H1 (cell line): ENCODE measurements at regions not wholly inside any gene's neighbourhood (a gene's known extent, or its start where the extent isn't known, plus 50 kb on each side); places are given as distances from the start of the nearest gene placed in this dataset.

Source experiments
- CTCF ChIA-PET: fragments of 300-600 bp; sonication (Branson Sonifier 250); formaldehyde crosslinking; loops from one replicate; lab custom pipeline; 2021; ENCODE audit not compliant: partially characterized antibody; lab: Charles Lee
- POLR2A ChIA-PET: fragments of 300-600 bp; sonication (Branson Sonifier 250); formaldehyde crosslinking; loops from one replicate; lab custom pipeline; 2021; ENCODE audit warnings: inconsistent platforms; ENCODE audit not compliant: partially characterized antibody; lab: Charles Lee
- DNase-seq, 2 experiments: peaks; one replicate each; pipeline versions ENCODE4 v3.0.0 to v3.0.0-alpha.2; 2010 to 2022; ENCODE audit warnings: low spot score in 2 of 2, low read depth in 1 of 2, mixed read lengths in 1 of 2
- FAIRE-seq: peaks from 2 replicates; lab custom pipeline; 2011; peaks lifted over from hg19 to GRCh38; lab: Jason Lieb, UNC
- H2AFZ ChIP-seq: 2 replicates; pipeline ENCODE4 v1.8.1; 2012; ENCODE audit warnings: low read length, inconsistent platforms
- H2AK5ac ChIP-seq: 2 replicates; pipeline ENCODE4 v1.6.1; 2013; ENCODE audit warnings: low read depth, low read length
- H2BK120ac ChIP-seq: replicated peaks from 2 replicates; pipeline ENCODE3; 2013; ENCODE audit warnings: low read depth, low read length, inconsistent platforms
- H2BK12ac ChIP-seq: 2 replicates; pipeline ENCODE4 v1.6.1; 2013; ENCODE audit warnings: low read depth, low read length
- H2BK15ac ChIP-seq: 2 replicates; pipeline ENCODE4 v1.6.1; 2013; ENCODE audit warnings: low read length
- H2BK20ac ChIP-seq: 2 replicates; pipeline ENCODE4 v1.6.1; 2013; ENCODE audit warnings: low read length
- H2BK5ac ChIP-seq: 2 replicates; pipeline ENCODE4 v1.6.1; 2013; ENCODE audit warnings: low read depth, low read length
- H3K14ac ChIP-seq: 2 replicates; pipeline ENCODE4 v1.6.1; 2013; ENCODE audit warnings: inconsistent platforms; ENCODE audit not compliant: insufficient read length
- H3K18ac ChIP-seq: 2 replicates; pipeline ENCODE4 v1.6.1; 2013; ENCODE audit warnings: low read length; ENCODE audit errors: extremely low read depth
- H3K23ac ChIP-seq: 2 replicates; pipeline ENCODE4 v1.6.1; 2013; ENCODE audit warnings: inconsistent platforms; ENCODE audit not compliant: insufficient read length
- H3K23me2 ChIP-seq: 2 replicates; pipeline ENCODE4 v1.6.1; 2013; ENCODE audit warnings: low read depth, low read length
- H3K27ac ChIP-seq: 2 replicates; pipeline ENCODE4 v1.6.1; 2011; ENCODE audit warnings: low read depth, low read length, inconsistent platforms
- H3K27me3 ChIP-seq, 4 experiments: replicated peaks in 1 of 4; 1 replicate in 1 of 4; 2 replicates in 3 of 4; pipeline versions ENCODE4 v1.6.1 to v1.8.1; 2011 to 2013; ENCODE audit warnings: low read length in 3 of 4, mild to moderate bottlenecking in 3 of 4, inconsistent platforms in 2 of 4, mixed read lengths in 2 of 4, moderate library complexity in 1 of 4; ENCODE audit not compliant: control insufficient read depth in 3 of 4, insufficient read depth in 3 of 4; ENCODE audit errors: extremely low read depth in 1 of 4
- H3K36me3 ChIP-seq, 4 experiments: 2 replicates each; pipeline versions ENCODE4 v1.6.1 to v1.8.1; 2011 to 2013; ENCODE audit warnings: mild to moderate bottlenecking in 4 of 4, low read length in 3 of 4, moderate library complexity in 2 of 4, control low read depth in 1 of 4, inconsistent platforms in 1 of 4; ENCODE audit not compliant: insufficient read depth in 4 of 4, control insufficient read depth in 2 of 4
- H3K4ac ChIP-seq: replicated peaks from 2 replicates; pipeline ENCODE3; 2013; ENCODE audit warnings: low read length, low read depth, mixed read lengths, inconsistent platforms; ENCODE audit not compliant: insufficient read length
- H3K4me1 ChIP-seq, 4 experiments: replicated peaks in 1 of 4; 1 replicate in 1 of 4; 2 replicates in 3 of 4; pipeline versions ENCODE4 v1.6.1 to v1.8.1; 2011 to 2013; ENCODE audit warnings: low read length in 3 of 4, inconsistent platforms in 2 of 4, mixed read lengths in 1 of 4; ENCODE audit not compliant: insufficient read depth in 4 of 4, control insufficient read depth in 3 of 4
- H3K4me2 ChIP-seq, 2 experiments: 2 replicates each; pipeline versions ENCODE4 v1.6.1 to v1.8.1; 2011 to 2013; ENCODE audit warnings: low read depth in 2 of 2, low read length in 2 of 2, control low read depth in 1 of 2, inconsistent platforms in 1 of 2, mild to moderate bottlenecking in 1 of 2; ENCODE audit not compliant: insufficient read depth in 1 of 2
- H3K4me3 ChIP-seq, 4 experiments: fragments of 200-600, 300-600 bp in 1 of 4; sonication (generic), shearing (Covaris generic), sonication (Bioruptor Twin) in 1 of 4; 2 replicates each; pipeline versions ENCODE4 v1.5.1 to v1.8.1; 2011 to 2016; ENCODE audit warnings: low read length in 4 of 4, low read depth in 3 of 4, control low read depth in 2 of 4, inconsistent platforms in 2 of 4, mild to moderate bottlenecking in 2 of 4, mixed read lengths in 1 of 4, moderate library complexity in 1 of 4; ENCODE audit not compliant: insufficient read depth in 2 of 4; ENCODE audit errors: extremely low read depth in 1 of 4
- H3K56ac ChIP-seq: replicated peaks from 2 replicates; pipeline ENCODE3; 2013; ENCODE audit warnings: low read depth, mild to moderate bottlenecking, mixed read lengths, low read length, inconsistent platforms; ENCODE audit not compliant: insufficient read length
- H3K79me1 ChIP-seq: 2 replicates; pipeline ENCODE4 v1.6.1; 2013; ENCODE audit warnings: low read depth, low read length, control low read depth
- H3K79me2 ChIP-seq, 2 experiments: 2 replicates each; pipeline versions ENCODE4 v1.6.1 to v1.8.1; 2012 to 2013; ENCODE audit warnings: low read length in 2 of 2, mild to moderate bottlenecking in 2 of 2, inconsistent platforms in 1 of 2; ENCODE audit not compliant: insufficient read depth in 2 of 2, control insufficient read depth in 1 of 2
- H3K9ac ChIP-seq, 4 experiments: replicated peaks in 1 of 4; 1 replicate in 1 of 4; 2 replicates in 3 of 4; pipeline versions ENCODE4 v1.6.1 to v1.8.1; 2011 to 2013; ENCODE audit warnings: low read depth in 3 of 4, low read length in 3 of 4, control low read depth in 2 of 4, mild to moderate bottlenecking in 2 of 4, moderate library complexity in 2 of 4, inconsistent platforms in 1 of 4; ENCODE audit errors: extremely low read depth in 1 of 4
- H3K9me3 ChIP-seq, 2 experiments: 2 replicates each; pipeline versions ENCODE4 v1.6.1 to v1.8.1; 2012 to 2013; ENCODE audit warnings: mild to moderate bottlenecking in 2 of 2, moderate library complexity in 2 of 2, control low read depth in 1 of 2, inconsistent platforms in 1 of 2, low read depth in 1 of 2, low read length in 1 of 2, mixed read lengths in 1 of 2; ENCODE audit not compliant: insufficient read depth in 2 of 2
- H4K20me1 ChIP-seq, 2 experiments: replicated peaks in 1 of 2; 2 replicates each; pipeline versions ENCODE3 to v1.8.1; 2011 to 2013; ENCODE audit warnings: inconsistent platforms in 2 of 2, low read length in 2 of 2, mild to moderate bottlenecking in 1 of 2; ENCODE audit not compliant: insufficient read depth in 2 of 2, control insufficient read depth in 1 of 2
- H4K5ac ChIP-seq: 2 replicates; pipeline ENCODE4 v1.6.1; 2013; ENCODE audit warnings: low read length, low read depth, mixed read lengths, inconsistent platforms; ENCODE audit not compliant: insufficient read length
- H4K8ac ChIP-seq: 2 replicates; pipeline ENCODE4 v1.8.0; 2013; ENCODE audit warnings: mild to moderate bottlenecking, moderate library complexity, low read length, inconsistent platforms; ENCODE audit not compliant: insufficient read depth; ENCODE audit errors: extremely low read depth
- H4K91ac ChIP-seq: replicated peaks from 2 replicates; pipeline ENCODE3; 2013; ENCODE audit warnings: low read length, mixed read lengths, inconsistent platforms; ENCODE audit not compliant: insufficient read length
- HDAC6 ChIP-seq: IDR thresholded peaks from one replicate; pipeline ENCODE4 v1.7.1; 2012; ENCODE audit warnings: low read depth, mild to moderate bottlenecking, inconsistent platforms, low read length, moderate library complexity
- JUN ChIP-seq: IDR thresholded peaks from 2 replicates; pipeline ENCODE4 v1.6.1; 2011; ENCODE audit warnings: low read depth, mild to moderate bottlenecking, improper control_type of control experiment, low read length
- KDM1A ChIP-seq: fragments of 200-600, 300-600 bp; sonication (generic); IDR thresholded peaks from 2 replicates; pipeline ENCODE4 v1.7.1; 2016; ENCODE audit warnings: mild to moderate bottlenecking, low read length, borderline replicate concordance
- MAFK ChIP-seq: IDR thresholded peaks from 2 replicates; pipeline ENCODE4 v1.6.1; 2012; ENCODE audit warnings: low read depth, mild to moderate bottlenecking, improper control_type of control experiment, low read length
- POU5F1 ChIP-seq: IDR thresholded peaks from 2 replicates; pipeline ENCODE4 v1.6.1; 2011; ENCODE audit warnings: low read depth, mild to moderate bottlenecking, low read length, moderate library complexity
- SIX5 ChIP-seq: IDR thresholded peaks from 2 replicates; pipeline ENCODE4 v1.6.1; 2011; ENCODE audit warnings: mild to moderate bottlenecking, low read depth, low read length
- SP1 ChIP-seq: IDR thresholded peaks from 2 replicates; pipeline ENCODE4 v1.6.1; 2011; ENCODE audit warnings: low read depth, low read length
- TBP ChIP-seq: IDR thresholded peaks from 2 replicates; pipeline ENCODE4 v1.6.1; 2011; ENCODE audit warnings: low read depth, low read length, improper control_type of control experiment
- TEAD4 ChIP-seq: IDR thresholded peaks from 2 replicates; pipeline ENCODE4 v1.6.1; 2012; ENCODE audit warnings: low read depth, low read length, inconsistent platforms, mixed read lengths
- WGBS, 2 experiments: shearing (Covaris generic) in 1 of 2; methylation state at CpG; one replicate each; pipeline versions ENCODE4 v1.1.6 to v1.1.7; 2013 to 2015; ENCODE audit warnings: low lambda C conversion rate in 2 of 2, mixed read lengths in 2 of 2, inconsistent platforms in 1 of 2, low coverage in 1 of 2, missing lambda C conversion rate in 1 of 2; ENCODE audit not compliant: insufficient replicate concordance in 2 of 2, insufficient coverage in 1 of 2, insufficient read length in 1 of 2; ENCODE audit errors: extremely low coverage in 1 of 2, missing lambda C conversion rate in 1 of 2; 5-methylcytosine and 5-hydroxymethylcytosine counted together
- TF ChIP-seq, protein P1 (sequence below): IDR thresholded peaks from 2 replicates; pipeline ENCODE4 v1.6.1; 2012; ENCODE audit warnings: low read length, inconsistent platforms

DNA sequence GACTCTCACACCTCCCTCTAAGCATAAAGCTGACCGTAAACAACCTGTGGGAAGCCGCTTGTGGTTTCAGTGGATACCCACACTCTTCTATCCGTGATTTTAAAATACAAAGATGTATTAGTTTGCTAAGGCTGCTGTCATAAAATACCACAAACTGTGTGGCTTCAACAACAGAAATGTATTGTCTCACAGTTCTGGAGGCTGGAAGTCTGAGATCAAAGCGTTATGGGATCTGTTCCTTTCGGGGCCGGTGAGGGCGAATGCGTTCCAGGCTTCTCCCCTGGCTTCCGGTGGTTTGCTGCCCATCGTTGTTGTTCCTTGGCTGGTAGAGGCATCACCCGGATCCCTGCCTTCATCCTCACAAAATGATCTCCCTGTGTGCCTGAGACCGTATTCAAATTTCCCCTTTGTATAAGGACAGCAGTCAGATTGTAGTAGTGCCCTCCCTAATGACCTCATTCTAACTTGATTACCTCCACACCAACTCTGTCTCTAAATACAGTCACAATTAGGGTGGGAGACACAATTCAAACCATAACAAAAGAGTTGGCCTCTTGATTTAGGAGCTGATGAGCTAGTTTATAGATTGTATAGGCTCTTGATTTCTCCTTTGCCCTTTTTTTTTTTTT is 210.6 kb upstream of the SOX4 start:
- H3K14ac ChIP-seq, result no peak overlapping the region
- H4K91ac ChIP-seq, result no peak overlapping the region
- H2BK5ac ChIP-seq, result no peak overlapping the region
- FAIRE-seq, result no peak
- no peak overlapping the region for H3K18ac ChIP-seq
- CTCF ChIA-PET, result interaction anchor here (0.6 to 1.2 kb wide), 3 partner anchors 10 to 546 kb away, joined by 3 read pairs; no protein-coding TSS in a partner anchor
- H2BK20ac ChIP-seq, result no peak overlapping the region
- H2AFZ ChIP-seq, result peak overlapping the region; percentile 24; the same call in 1 of the 2 replicates
- H4K20me1 ChIP-seq, result no peaks in the 10 kb centered on the region
- H3K4ac ChIP-seq, result no peak overlapping the region
- H3K23me2 ChIP-seq, result peaks cover 1% of the 10 kb centered on the region; the same call in 1 of the 2 replicates
- H3K9me3 ChIP-seq, result no peaks in the 10 kb centered on the region
- no peaks in the 10 kb centered on the region for H3K79me2 ChIP-seq
- H3K79me1 ChIP-seq, result no peaks in the 10 kb centered on the region
- no peak overlapping the region for H3K27ac ChIP-seq
- H3K27me3 ChIP-seq, result no peaks in the 10 kb centered on the region
- no peaks in the 10 kb centered on the region for H3K36me3 ChIP-seq
- H3K4me1 ChIP-seq, result peaks cover 0 to 2% (median 0%) of the 10 kb centered on the region in 4 experiments; a peak in 2 of 7 replicates
- no peak overlapping the region for H3K4me3 ChIP-seq
- no peak overlapping the region for H3K9ac ChIP-seq
- POLR2A ChIA-PET, result no interaction called here
- H2BK15ac ChIP-seq, result no peak overlapping the region
- peak overlapping the region; percentile 4; the same call in 1 of the 2 replicates for H2BK12ac ChIP-seq
- no peak overlapping the region for H3K4me2 ChIP-seq
- H2AK5ac ChIP-seq, result no peak overlapping the region
- no peak overlapping the region for H4K8ac ChIP-seq
- H2BK120ac ChIP-seq, result no peak overlapping the region
- H3K56ac ChIP-seq, result no peak overlapping the region
- DNase-seq, result no peak
- no peak overlapping the region for H3K23ac ChIP-seq
- 89% methylated on average over 12 of the region's 12 CpGs; no CpG with 5 or more reads in 1 of the 2 experiments for WGBS, 2 experiments
- H4K5ac ChIP-seq, result no peak overlapping the region
- no peak for TF ChIP-seq HDAC6
- TF ChIP-seq POU5F1, result no peak
- TF ChIP-seq MAFK, result no peak
- no peak for TF ChIP-seq TEAD4
- TF ChIP-seq, protein P1, sequence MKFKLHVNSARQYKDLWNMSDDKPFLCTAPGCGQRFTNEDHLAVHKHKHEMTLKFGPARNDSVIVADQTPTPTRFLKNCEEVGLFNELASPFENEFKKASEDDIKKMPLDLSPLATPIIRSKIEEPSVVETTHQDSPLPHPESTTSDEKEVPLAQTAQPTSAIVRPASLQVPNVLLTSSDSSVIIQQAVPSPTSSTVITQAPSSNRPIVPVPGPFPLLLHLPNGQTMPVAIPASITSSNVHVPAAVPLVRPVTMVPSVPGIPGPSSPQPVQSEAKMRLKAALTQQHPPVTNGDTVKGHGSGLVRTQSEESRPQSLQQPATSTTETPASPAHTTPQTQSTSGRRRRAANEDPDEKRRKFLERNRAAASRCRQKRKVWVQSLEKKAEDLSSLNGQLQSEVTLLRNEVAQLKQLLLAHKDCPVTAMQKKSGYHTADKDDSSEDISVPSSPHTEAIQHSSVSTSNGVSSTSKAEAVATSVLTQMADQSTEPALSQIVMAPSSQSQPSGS, result no peak
- TF ChIP-seq JUN, result no peak
- TF ChIP-seq SP1, result no peak
- TF ChIP-seq TBP, result no peak
- no peak for TF ChIP-seq SIX5
- TF ChIP-seq KDM1A, result no peak
